Bronchial epithelial cell (primary cell): ENCODE measurements at regions not wholly inside any gene's neighbourhood (a gene's known extent, or its start where the extent isn't known, plus 50 kb on each side); places are given as distances from the start of the nearest gene placed in this dataset.

ENCODE experiments used
- DNase-seq: peaks from one replicate; pipeline ENCODE4 v3.0.0-alpha.2; 2010; ENCODE audit warnings: low read depth
- FAIRE-seq: peaks from 2 replicates; lab custom pipeline; 2011; peaks lifted over from hg19 to GRCh38; lab: Jason Lieb, UNC
- H3K27me3 ChIP-seq: 2 replicates; pipeline ENCODE4 v1.5.1; 2011; ENCODE audit warnings: low read length; ENCODE audit not compliant: control insufficient read depth, insufficient read depth
- H3K36me3 ChIP-seq: 2 replicates; pipeline ENCODE4 v1.5.1; 2011; ENCODE audit warnings: low read length; ENCODE audit not compliant: control insufficient read depth, insufficient read depth
- H3K4me3 ChIP-seq: 2 replicates; pipeline ENCODE4 v1.5.1; 2011; ENCODE audit warnings: mild to moderate bottlenecking, low read depth, low read length, control low read depth
- CTCF ChIP-seq: IDR thresholded peaks from 2 replicates; pipeline ENCODE4 v1.5.1; 2011; ENCODE audit warnings: mild to moderate bottlenecking, moderate library complexity, low read length, control low read depth, inconsistent platforms; ENCODE audit not compliant: insufficient read depth, severe bottlenecking

GRCh38 chr6:94278146-94278545 is 858.8 kb upstream of the EPHA7 start:
- no peaks in the 10 kb centered on the region for H3K36me3 ChIP-seq
- no peak for TF ChIP-seq CTCF
- H3K27me3 ChIP-seq = no peaks in the 10 kb centered on the region
- FAIRE-seq (no peak), DNase-seq (no peak)
- no peak overlapping the region for H3K4me3 ChIP-seq

GRCh38 chr6:94272327-94272726 is 853.0 kb upstream of the EPHA7 start:
- DNase-seq (no peak), FAIRE-seq (peak; percentile 68)
- Histone ChIP-seq H3K4me3 (no peak overlapping the region), H3K36me3 (no peaks in the 10 kb centered on the region), H3K27me3 (no peaks in the 10 kb centered on the region)
- no peak for TF ChIP-seq CTCF

GRCh38 chr6:94270091-94270948 is 851.0 kb upstream of the EPHA7 start:
- H3K27me3 ChIP-seq = no peaks in the 10 kb centered on the region
- H3K36me3 ChIP-seq = no peaks in the 10 kb centered on the region
- TF ChIP-seq CTCF = no peak
- no peak for FAIRE-seq
- no peak overlapping the region for H3K4me3 ChIP-seq
- no peak for DNase-seq

DNA sequence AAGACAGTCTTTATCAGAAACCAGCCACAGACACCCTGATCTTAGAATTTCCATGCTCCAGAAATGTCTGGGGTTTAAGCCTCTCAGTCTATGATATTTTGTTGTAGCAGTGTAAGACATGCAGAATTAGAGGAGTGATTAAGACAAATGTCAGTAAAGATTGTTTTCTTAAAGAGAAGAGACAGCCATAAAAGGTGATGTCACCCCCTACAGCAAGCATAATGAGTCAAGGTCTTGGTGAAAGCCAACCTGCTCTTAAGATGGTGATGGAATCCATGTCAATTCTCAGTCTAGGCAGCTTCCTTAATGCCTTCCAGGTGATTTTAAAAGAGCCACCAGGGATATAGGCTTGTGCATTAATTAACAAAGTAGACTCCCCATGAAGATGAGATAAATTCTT is 849.9 kb upstream of the EPHA7 start:
- no peak for FAIRE-seq
- no peaks in the 10 kb centered on the region for H3K27me3 ChIP-seq
- no peak for DNase-seq
- H3K4me3 ChIP-seq = no peak overlapping the region
- no peaks in the 10 kb centered on the region for H3K36me3 ChIP-seq
- no peak for TF ChIP-seq CTCF

GRCh38 chr6:94260765-94261164 is 841.4 kb upstream of the EPHA7 start:
- TF ChIP-seq CTCF = no peak
- FAIRE-seq (no peak), DNase-seq (no peak)
- Histone ChIP-seq H3K36me3 (no peaks in the 10 kb centered on the region), H3K4me3 (no peak overlapping the region), H3K27me3 (no peaks in the 10 kb centered on the region)
